ENCODE measurements at regions not wholly inside any gene's neighbourhood (a gene's known extent, or its start where the extent isn't known, plus 50 kb on each side); places are given as distances from the start of the nearest gene placed in this dataset.

DNA sequence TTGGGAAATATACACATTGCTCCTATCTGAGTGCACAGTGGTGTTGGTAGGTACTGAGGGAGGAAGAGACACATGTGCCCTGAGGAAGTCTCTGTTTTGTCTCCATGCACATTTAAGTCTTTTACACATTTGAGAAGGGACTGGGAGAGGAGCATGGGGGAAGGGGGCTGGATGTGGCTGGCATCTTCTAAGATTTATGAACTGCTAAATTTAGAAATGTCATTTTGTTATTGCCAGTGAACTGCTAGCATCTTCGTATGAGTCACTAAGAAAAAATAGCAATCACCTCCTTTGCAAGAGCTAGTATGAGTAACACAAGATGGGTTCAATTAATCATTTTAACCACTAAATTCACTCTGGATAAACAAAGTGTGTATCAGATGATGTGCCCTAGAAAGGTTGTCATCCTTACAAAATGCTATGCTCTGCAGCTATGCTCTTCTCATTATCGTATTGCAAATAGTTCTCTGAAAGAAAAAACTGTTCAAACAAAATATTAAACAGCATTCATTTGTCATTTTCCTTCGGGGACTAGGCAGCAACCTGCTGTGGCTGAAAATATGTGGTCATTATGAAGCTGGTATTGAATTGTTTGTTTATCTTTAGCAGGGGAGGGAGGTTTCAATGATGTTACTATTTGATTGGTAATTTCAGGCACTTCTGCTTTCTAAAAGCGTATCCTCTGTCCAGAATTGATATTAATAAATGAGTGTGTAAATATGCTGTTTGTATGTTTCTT, 236.5 kb downstream of the DMRTA1 start:
- peaks cover 1% of the 10 kb centered on the region for H3K27me3 Mint-ChIP-seq (ENCODE audit: low read depth)
- H3K4me3 Mint-ChIP-seq, result no peak overlapping the region
- H3K36me3 Mint-ChIP-seq, result no peaks in the 10 kb centered on the region
- peaks cover 25% of the 10 kb centered on the region for H3K4me1 Mint-ChIP-seq
- TF ChIP-seq, protein P1, sequence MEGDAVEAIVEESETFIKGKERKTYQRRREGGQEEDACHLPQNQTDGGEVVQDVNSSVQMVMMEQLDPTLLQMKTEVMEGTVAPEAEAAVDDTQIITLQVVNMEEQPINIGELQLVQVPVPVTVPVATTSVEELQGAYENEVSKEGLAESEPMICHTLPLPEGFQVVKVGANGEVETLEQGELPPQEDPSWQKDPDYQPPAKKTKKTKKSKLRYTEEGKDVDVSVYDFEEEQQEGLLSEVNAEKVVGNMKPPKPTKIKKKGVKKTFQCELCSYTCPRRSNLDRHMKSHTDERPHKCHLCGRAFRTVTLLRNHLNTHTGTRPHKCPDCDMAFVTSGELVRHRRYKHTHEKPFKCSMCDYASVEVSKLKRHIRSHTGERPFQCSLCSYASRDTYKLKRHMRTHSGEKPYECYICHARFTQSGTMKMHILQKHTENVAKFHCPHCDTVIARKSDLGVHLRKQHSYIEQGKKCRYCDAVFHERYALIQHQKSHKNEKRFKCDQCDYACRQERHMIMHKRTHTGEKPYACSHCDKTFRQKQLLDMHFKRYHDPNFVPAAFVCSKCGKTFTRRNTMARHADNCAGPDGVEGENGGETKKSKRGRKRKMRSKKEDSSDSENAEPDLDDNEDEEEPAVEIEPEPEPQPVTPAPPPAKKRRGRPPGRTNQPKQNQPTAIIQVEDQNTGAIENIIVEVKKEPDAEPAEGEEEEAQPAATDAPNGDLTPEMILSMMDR (IDR thresholded peaks at IDR 0.05; ENCODE audit: unreplicated experiment), result no peak
- DNase-seq (ENCODE audit: low spot score in 2 of 2, unreplicated experiment in 2 of 2), result no peak
- H3K9me3 Mint-ChIP-seq, result no peaks in the 10 kb centered on the region
- no peak overlapping the region for H3K27ac Mint-ChIP-seq

DNA sequence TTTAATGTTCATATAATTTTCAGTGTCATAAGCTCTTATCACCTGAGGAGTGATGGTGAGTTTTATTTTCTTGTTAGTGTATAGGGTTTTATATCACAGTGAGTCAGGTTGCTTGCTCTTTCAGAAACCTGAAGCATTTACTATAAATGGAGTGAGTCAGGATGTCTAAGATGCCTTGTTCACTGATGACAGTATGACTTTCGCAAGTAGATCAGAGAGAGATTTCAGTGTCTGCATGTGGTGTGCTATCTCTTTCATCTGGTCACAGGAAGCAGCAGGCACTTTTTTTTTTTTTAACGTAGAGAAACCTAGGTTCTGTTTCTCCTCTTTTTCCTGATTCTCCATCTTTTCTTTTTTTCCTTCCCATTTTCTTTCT, 237.1 kb downstream of the DMRTA1 start:
- Mint-ChIP-seq H3K4me3 (no peak overlapping the region), H3K27ac (no peak overlapping the region), H3K27me3 (ENCODE audit: low read depth) (no peaks in the 10 kb centered on the region), H3K9me3 (no peaks in the 10 kb centered on the region), H3K36me3 (no peaks in the 10 kb centered on the region), H3K4me1 (peaks cover 25% of the 10 kb centered on the region)
- TF ChIP-seq, protein P1 (IDR thresholded peaks at IDR 0.05; ENCODE audit: unreplicated experiment), result no peak
- no peak for DNase-seq (ENCODE audit: low spot score in 2 of 2, unreplicated experiment in 2 of 2)

DNA sequence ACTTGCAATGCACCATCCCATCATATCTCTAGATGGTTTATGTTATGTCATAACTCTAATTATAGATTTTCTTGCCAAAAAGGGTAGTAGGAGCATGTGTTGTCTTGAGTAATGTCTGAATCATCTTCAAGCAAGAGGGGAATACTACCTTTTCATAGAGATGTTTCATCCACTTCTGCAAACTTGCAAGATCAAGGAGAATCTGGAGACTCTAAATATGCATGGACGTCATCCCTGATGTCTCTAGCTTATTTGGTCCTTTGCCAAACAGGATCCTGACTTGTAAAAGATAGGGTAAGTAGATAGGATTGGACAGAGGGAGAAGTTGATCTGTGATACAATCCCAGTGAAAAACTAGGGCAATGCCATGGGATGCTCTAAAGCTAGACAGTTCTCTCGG, 246.5 kb downstream of the DMRTA1 start:
- no peak for DNase-seq (ENCODE audit: low spot score in 2 of 2, unreplicated experiment in 2 of 2)
- no peaks in the 10 kb centered on the region for H3K36me3 Mint-ChIP-seq
- no peak overlapping the region for H3K4me3 Mint-ChIP-seq
- H3K9me3 Mint-ChIP-seq, result no peaks in the 10 kb centered on the region
- H3K27me3 Mint-ChIP-seq (ENCODE audit: low read depth), result peaks cover 3% of the 10 kb centered on the region
- TF ChIP-seq, protein P1 (IDR thresholded peaks at IDR 0.05; ENCODE audit: unreplicated experiment), result no peak
- H3K27ac Mint-ChIP-seq, result no peak overlapping the region
- H3K4me1 Mint-ChIP-seq, result no peaks in the 10 kb centered on the region

DNA sequence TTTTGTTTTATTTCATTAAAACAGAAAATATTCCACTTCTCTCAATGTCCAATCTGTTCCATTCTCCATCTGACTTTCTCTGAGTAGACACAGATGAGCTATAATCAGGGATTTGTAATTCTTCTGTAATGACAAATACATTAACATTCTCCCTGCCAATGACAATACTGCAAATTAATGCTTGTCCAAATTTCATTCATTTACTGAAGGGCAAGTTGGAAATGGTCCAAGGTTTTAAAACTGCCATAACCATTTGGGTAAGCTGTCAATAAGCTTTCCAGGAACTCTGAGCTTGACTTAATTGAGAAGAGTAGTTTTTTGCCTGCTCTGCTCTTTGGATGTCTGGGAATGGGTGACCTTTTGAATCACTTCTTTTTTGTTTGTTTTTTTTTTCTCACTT, 253.5 kb downstream of the DMRTA1 start:
- TF ChIP-seq, protein P1 (IDR thresholded peaks at IDR 0.05; ENCODE audit: unreplicated experiment), result no peak
- H3K9me3 Mint-ChIP-seq, result no peaks in the 10 kb centered on the region
- H3K4me1 Mint-ChIP-seq, result no peaks in the 10 kb centered on the region
- H3K27ac Mint-ChIP-seq, result no peak overlapping the region
- no peak overlapping the region for H3K4me3 Mint-ChIP-seq
- H3K36me3 Mint-ChIP-seq, result no peaks in the 10 kb centered on the region
- H3K27me3 Mint-ChIP-seq (ENCODE audit: low read depth), result no peaks in the 10 kb centered on the region
- no peak for DNase-seq (ENCODE audit: low spot score in 2 of 2, unreplicated experiment in 2 of 2)

DNA sequence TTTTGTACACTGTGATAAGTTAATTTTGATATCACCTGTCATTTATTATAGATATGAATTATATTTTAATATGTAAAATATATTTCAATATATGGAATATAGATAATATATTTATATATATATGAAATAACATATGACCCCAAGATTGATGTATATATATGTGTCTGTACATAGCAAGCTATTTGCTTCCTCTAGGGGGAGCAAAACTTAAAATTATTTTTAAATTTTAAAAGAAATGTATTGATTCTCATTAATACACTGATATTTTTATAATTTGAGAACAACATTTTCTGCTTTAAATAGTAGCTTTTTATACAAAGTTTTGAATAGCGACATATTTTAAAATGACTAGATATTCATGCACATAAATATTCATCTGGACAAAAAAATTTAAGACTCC, 272.0 kb downstream of the DMRTA1 start:
- no peaks in the 10 kb centered on the region for H3K36me3 Mint-ChIP-seq
- no peak overlapping the region for H3K27ac Mint-ChIP-seq
- TF ChIP-seq, protein P1 (IDR thresholded peaks at IDR 0.05; ENCODE audit: unreplicated experiment), result peak; percentile 33
- no peaks in the 10 kb centered on the region for H3K9me3 Mint-ChIP-seq
- H3K4me1 Mint-ChIP-seq, result no peaks in the 10 kb centered on the region
- no peak overlapping the region for H3K4me3 Mint-ChIP-seq
- no peaks in the 10 kb centered on the region for H3K27me3 Mint-ChIP-seq (ENCODE audit: low read depth)
- DNase-seq (ENCODE audit: low spot score in 2 of 2, unreplicated experiment in 2 of 2), result no peak

Measured in mesothelial cell of epicardium (in vitro differentiated cells).